Nephron (organoid): ENCODE measurements at regions not wholly inside any gene's neighbourhood (a gene's known extent, or its start where the extent isn't known, plus 50 kb on each side); places are given as distances from the start of the nearest gene placed in this dataset.

Experiments
- H3K27ac Mint-ChIP-seq, 3 experiments: 2 replicates each; pipeline ENCODE4 v1.8.0; 2020; ENCODE audit warnings: mixed read lengths in 3 of 3, mild to moderate bottlenecking in 2 of 3, moderate library complexity in 1 of 3
- H3K27me3 Mint-ChIP-seq: 2 replicates; pipeline ENCODE4 v1.8.0; 2021; ENCODE audit warnings: low read depth, mild to moderate bottlenecking, moderate library complexity, mixed read lengths
- H3K36me3 Mint-ChIP-seq: 2 replicates; pipeline ENCODE4 v1.8.0; 2020; ENCODE audit warnings: low read depth, mixed read lengths
- H3K4me1 Mint-ChIP-seq: 2 replicates; pipeline ENCODE4 v1.8.0; 2020; ENCODE audit warnings: mixed read lengths
- H3K4me3 Mint-ChIP-seq, 3 experiments: 2 replicates each; pipeline ENCODE4 v1.8.0; 2020; ENCODE audit warnings: mild to moderate bottlenecking in 3 of 3, mixed read lengths in 3 of 3, moderate library complexity in 2 of 3
- H3K9me3 Mint-ChIP-seq: 2 replicates; pipeline ENCODE4 v1.8.0; 2020; ENCODE audit warnings: mixed read lengths
- TF ChIP-seq, protein P1 (sequence below), 3 experiments: fragments of 200-600 bp; sonication (generic); IDR thresholded peaks; one replicate each; pipeline ENCODE4 v1.5.0; 2021; ENCODE audit warnings: antibody characterized with exemption in 3 of 3; ENCODE audit not compliant: unreplicated experiment in 3 of 3

DNA sequence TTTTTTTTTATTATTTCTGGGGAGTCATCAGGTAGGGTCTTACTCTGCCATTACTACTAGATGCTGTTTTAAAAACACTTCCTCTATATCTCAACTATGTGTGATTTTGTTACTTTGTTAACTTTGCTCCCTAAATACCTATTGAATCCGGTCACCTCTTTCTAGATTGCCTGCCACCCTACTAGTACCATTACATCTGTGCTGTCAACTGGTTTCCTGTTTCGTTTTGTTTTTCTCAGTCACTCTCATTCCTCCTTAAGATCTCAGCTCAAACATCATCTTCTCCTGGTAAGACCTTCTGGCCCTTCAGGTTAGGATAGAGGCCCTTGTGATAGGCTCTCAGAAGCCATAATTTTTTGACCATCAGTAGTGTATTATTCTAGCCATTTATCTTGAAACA is 324.2 kb upstream of the ATP10B start:
- H3K9me3 Mint-ChIP-seq = no peaks in the 10 kb centered on the region
- H3K4me1 Mint-ChIP-seq = peaks cover 5% of the 10 kb centered on the region
- no peaks in the 10 kb centered on the region for H3K27me3 Mint-ChIP-seq
- H3K27ac Mint-ChIP-seq = no peak overlapping the region
- TF ChIP-seq, protein P1, sequence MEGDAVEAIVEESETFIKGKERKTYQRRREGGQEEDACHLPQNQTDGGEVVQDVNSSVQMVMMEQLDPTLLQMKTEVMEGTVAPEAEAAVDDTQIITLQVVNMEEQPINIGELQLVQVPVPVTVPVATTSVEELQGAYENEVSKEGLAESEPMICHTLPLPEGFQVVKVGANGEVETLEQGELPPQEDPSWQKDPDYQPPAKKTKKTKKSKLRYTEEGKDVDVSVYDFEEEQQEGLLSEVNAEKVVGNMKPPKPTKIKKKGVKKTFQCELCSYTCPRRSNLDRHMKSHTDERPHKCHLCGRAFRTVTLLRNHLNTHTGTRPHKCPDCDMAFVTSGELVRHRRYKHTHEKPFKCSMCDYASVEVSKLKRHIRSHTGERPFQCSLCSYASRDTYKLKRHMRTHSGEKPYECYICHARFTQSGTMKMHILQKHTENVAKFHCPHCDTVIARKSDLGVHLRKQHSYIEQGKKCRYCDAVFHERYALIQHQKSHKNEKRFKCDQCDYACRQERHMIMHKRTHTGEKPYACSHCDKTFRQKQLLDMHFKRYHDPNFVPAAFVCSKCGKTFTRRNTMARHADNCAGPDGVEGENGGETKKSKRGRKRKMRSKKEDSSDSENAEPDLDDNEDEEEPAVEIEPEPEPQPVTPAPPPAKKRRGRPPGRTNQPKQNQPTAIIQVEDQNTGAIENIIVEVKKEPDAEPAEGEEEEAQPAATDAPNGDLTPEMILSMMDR (IDR thresholded peaks at IDR 0.05; ENCODE audit: unreplicated experiment in 3 of 3) = no peak
- no peaks in the 10 kb centered on the region for H3K36me3 Mint-ChIP-seq
- no peak overlapping the region for H3K4me3 Mint-ChIP-seq

DNA sequence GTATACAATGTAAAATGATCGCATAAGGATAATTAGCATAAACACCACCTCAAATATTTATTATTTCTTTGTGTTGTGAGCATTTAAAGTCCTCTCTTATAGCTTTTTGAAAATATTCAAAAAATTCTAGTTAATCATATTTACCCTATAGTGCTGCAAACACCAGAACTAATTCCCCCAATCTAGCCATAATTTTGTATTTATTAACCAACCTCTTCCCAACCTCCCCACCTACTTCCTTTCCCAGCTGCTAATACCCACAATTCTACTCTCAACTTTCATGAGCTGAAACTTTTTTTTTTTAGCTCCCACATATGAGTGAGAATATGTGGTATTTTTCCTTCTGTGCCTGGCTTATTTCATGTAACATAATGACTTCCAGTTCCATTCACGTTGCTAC is 317.8 kb upstream of the ATP10B start:
- no peaks in the 10 kb centered on the region for H3K9me3 Mint-ChIP-seq
- TF ChIP-seq, protein P1 (IDR thresholded peaks at IDR 0.05; ENCODE audit: unreplicated experiment in 3 of 3) = no peak
- H3K4me1 Mint-ChIP-seq = no peaks in the 10 kb centered on the region
- no peak overlapping the region for H3K4me3 Mint-ChIP-seq
- no peaks in the 10 kb centered on the region for H3K36me3 Mint-ChIP-seq
- no peaks in the 10 kb centered on the region for H3K27me3 Mint-ChIP-seq
- no peak overlapping the region for H3K27ac Mint-ChIP-seq

DNA sequence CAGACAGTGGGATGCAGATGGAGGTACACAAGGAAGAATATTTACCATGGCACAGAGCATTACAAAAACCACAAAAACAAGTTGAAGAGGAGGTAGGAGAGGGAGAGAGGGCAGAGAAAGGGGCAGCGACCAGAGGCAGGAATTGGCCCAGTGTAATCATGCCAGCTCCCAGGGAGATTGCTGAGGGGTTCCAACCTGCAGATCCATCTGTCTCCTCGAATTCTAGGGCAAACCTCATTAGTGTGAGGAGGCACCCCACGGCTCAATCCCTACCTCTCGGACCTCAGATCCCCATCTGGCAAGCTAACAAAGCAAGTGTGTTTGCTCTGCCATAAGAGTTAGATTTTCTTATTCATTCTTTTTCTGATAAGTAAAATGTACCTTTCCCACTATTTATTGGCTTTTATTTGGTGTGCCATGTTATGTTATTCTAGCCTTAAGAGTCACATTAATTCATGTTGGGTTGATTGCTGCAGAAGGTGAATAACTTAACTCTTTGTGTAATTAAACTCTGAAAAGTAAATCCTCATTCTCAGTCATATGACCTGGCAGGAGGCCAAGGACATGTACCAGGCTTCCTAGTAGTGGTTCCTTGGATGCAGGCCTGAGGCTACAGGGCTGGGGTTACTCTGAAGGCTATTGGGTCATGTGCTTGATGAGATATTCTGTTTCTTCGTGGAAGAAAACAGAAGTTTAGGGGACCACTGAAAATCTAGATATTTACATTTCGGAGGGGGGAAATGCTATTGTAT is 315.2 kb upstream of the ATP10B start:
- Mint-ChIP-seq H3K4me3 (no peak overlapping the region), H3K36me3 (no peaks in the 10 kb centered on the region), H3K4me1 (no peaks in the 10 kb centered on the region), H3K9me3 (no peaks in the 10 kb centered on the region), H3K27me3 (no peaks in the 10 kb centered on the region), H3K27ac (no peak overlapping the region)
- TF ChIP-seq, protein P1 (IDR thresholded peaks at IDR 0.05; ENCODE audit: unreplicated experiment in 3 of 3) = no peak

DNA sequence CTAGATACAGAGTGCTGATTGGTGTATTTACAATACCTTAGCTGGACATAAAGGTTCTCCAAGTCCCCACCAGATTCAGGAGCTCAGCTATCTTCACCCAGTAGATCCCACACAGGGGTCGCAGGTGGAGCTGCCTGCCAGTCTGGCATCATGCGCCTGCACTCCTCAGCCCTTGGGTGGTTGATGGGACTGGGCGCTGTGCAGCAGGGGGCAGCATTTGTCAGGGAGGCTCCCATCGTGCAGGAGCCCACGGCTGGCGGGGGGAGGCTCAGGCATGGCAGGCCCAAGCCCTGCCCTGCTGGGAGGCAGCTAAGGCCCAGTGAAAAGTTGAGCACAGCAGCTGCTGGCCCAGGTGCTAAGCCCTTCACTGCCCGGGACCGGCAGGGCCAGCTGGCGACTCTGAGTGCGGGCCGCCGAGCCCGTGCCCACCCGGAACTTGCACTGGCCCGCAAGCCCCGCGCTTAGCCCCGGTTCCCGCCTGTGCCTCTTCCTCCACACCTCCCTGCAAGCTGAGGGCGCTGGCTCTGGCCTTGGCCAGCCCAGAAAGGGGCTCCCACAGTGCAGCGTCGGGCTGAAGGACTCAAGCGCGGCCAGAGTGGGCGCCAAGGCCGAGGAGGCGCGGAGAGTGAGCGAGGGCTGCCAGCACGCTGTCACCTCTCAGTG is 314.1 kb upstream of the ATP10B start:
- Mint-ChIP-seq H3K4me1 (no peaks in the 10 kb centered on the region), H3K4me3 (no peak overlapping the region), H3K27ac (no peak overlapping the region), H3K36me3 (no peaks in the 10 kb centered on the region), H3K27me3 (no peaks in the 10 kb centered on the region), H3K9me3 (no peaks in the 10 kb centered on the region)
- TF ChIP-seq, protein P1 (IDR thresholded peaks at IDR 0.05; ENCODE audit: unreplicated experiment in 3 of 3) = no peak

DNA sequence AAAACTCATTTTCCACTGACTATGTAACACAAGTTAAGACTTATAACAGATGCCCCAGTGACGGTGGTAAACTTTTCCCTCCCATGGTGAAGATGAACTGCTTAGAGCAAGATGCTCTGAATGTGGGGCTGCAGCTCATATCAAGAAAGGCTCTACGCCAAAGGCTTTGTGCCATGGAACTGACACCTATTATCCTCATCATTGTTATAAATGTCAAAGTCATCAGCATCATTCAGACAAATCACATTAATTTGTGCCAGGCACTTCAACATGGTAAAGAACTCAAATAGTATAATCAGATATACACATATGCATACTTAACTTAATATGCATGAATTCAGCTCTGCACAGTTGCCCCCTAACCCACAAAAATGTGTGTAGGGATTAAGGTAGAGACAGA is 305.9 kb upstream of the ATP10B start:
- TF ChIP-seq, protein P1 (IDR thresholded peaks at IDR 0.05; ENCODE audit: unreplicated experiment in 3 of 3) = no peak
- no peaks in the 10 kb centered on the region for H3K4me1 Mint-ChIP-seq
- H3K36me3 Mint-ChIP-seq = no peaks in the 10 kb centered on the region
- no peak overlapping the region for H3K27ac Mint-ChIP-seq
- peaks cover 4% of the 10 kb centered on the region for H3K27me3 Mint-ChIP-seq
- H3K4me3 Mint-ChIP-seq = no peak overlapping the region
- no peaks in the 10 kb centered on the region for H3K9me3 Mint-ChIP-seq

DNA sequence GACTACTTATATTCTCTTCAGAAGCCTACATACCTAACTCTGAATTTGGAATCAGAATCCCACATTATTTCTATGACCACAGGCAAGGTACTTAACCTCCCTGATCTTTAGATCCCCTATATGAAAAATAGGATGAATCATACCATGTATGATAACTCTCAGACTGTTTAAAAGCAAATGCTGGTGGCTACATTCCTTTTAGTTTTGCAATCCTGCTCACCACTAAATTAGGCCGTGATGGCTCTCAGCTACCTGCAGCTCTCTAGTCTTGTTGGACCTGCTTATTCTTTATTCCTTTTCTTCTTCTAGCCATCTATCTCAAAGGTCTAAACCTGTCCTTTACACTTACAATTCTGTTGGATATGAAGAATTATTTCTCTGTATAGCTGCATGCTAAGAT is 303.4 kb upstream of the ATP10B start:
- TF ChIP-seq, protein P1 (IDR thresholded peaks at IDR 0.05; ENCODE audit: unreplicated experiment in 3 of 3) = no peak
- H3K27ac Mint-ChIP-seq = no peak overlapping the region

More for the DNA sequence above, 303.4 kb upstream of the ATP10B start:
- Mint-ChIP-seq H3K4me1 (no peaks in the 10 kb centered on the region), H3K9me3 (no peaks in the 10 kb centered on the region), H3K36me3 (no peaks in the 10 kb centered on the region), H3K4me3 (no peak overlapping the region), H3K27me3 (peaks cover 4% of the 10 kb centered on the region)
